ENCODE measurements at regions not wholly inside any gene's neighbourhood (a gene's known extent, or its start where the extent isn't known, plus 50 kb on each side); places are given as distances from the start of the nearest gene placed in this dataset.

GRCh38 chr19:27794494-27795042, 1418.4 kb downstream of the UQCRFS1 start:
- Histone ChIP-seq H3K36me3 (ENCODE audit: low read depth) (0 out of 2 replicates have a peak, but pooled peaks cover 3% of the 10 kb centered on the region), H4K20me1 (ENCODE audit: insufficient read depth) (peaks cover 27% of the 10 kb centered on the region; the same call in 1 of the 2 replicates), H3K27me3 (ENCODE audit: insufficient read depth, low read depth) (no peaks in the 10 kb centered on the region), H3K79me2 (ENCODE audit: low read depth) (peaks cover 64% of the 10 kb centered on the region), H3K4me2 (peak overlapping the region; percentile 91), H3K9me3 (ENCODE audit: insufficient read depth, low read depth) (no peaks in the 10 kb centered on the region; the same call in 1 of the 2 replicates), H3K27ac (peak overlapping the region; percentile 88; the same call in 1 of the 2 replicates), H3K9me2 (ENCODE audit: insufficient read depth) (no peaks in the 10 kb centered on the region), H3F3A (ENCODE audit: insufficient read depth, low read depth) (peaks cover 15% of the 10 kb centered on the region), H2AFZ (peak overlapping the region; percentile 96), H3K4me1 (replicated peaks; ENCODE audit: insufficient read depth) (peaks cover 17% of the 10 kb centered on the region), H3K4me3 (peak overlapping the region; percentile 87)
- no peak for TF ChIP-seq CTCF (conservative IDR thresholded peaks at IDR 0.05)
- no peak for TF ChIP-seq EZH2 (IDR thresholded peaks at IDR 0.05; ENCODE audit: low read depth)
- intact Hi-C loops (cut with micrococcal nuclease; ENCODE audit: unreplicated experiment) = no loop called here
- ChIA-PET POLR2A (ENCODE audit: unreplicated experiment) (interaction anchor here (0.6 kb wide), 1 partner anchor 176 kb away, joined by 3 read pairs; no protein-coding TSS in a partner anchor), CTCF (no interaction called here)
- peak; percentile 11 to 34 for DNase-seq
- BruUV-seq (replicated peaks) = no TSS peak

GRCh38 chr19:27793644-27794493, 1419.1 kb downstream of the UQCRFS1 start:
- no TSS peak for BruUV-seq (replicated peaks)

More at GRCh38 chr19:27793644-27794493, 1419.1 kb downstream of the UQCRFS1 start:
- Histone ChIP-seq H3F3A (ENCODE audit: insufficient read depth, low read depth) (peaks cover 15% of the 10 kb centered on the region), H3K9me3 (ENCODE audit: insufficient read depth, low read depth) (no peaks in the 10 kb centered on the region; the same call in 1 of the 2 replicates), H3K4me2 (peak overlapping the region; percentile 91), H3K79me2 (ENCODE audit: low read depth) (peaks cover 69% of the 10 kb centered on the region), H3K9me2 (ENCODE audit: insufficient read depth) (no peaks in the 10 kb centered on the region), H4K20me1 (ENCODE audit: insufficient read depth) (peaks cover 33% of the 10 kb centered on the region), H2AFZ (peak overlapping the region; percentile 96), H3K4me3 (peak overlapping the region; percentile 87), H3K27ac (peak overlapping the region; percentile 88), H3K4me1 (replicated peaks; ENCODE audit: insufficient read depth) (peaks cover 17% of the 10 kb centered on the region), H3K27me3 (ENCODE audit: insufficient read depth, low read depth) (no peaks in the 10 kb centered on the region), H3K36me3 (ENCODE audit: low read depth) (0 out of 2 replicates have a peak, but pooled peaks cover 2% of the 10 kb centered on the region)
- peak; percentile 86 to 87 for DNase-seq
- intact Hi-C loops (cut with micrococcal nuclease; ENCODE audit: unreplicated experiment) = no loop called here
- CTCF ChIA-PET = no interaction called here
- TF ChIP-seq EZH2 (IDR thresholded peaks at IDR 0.05; ENCODE audit: low read depth) (no peak), CTCF (conservative IDR thresholded peaks at IDR 0.05) (no peak; the same call in 1 of the 2 replicates)
- POLR2A ChIA-PET (ENCODE audit: unreplicated experiment) = interaction anchor here (0.6 kb wide), 2 partner anchors 176 to 1284 kb away, joined by 3 to 6 read pairs; no protein-coding TSS in a partner anchor

All from PC-9 (cell line).